Heart right ventricle (tissue), 16 donors: ENCODE measurements at regions not wholly inside any gene's neighbourhood (a gene's known extent, or its start where the extent isn't known, plus 50 kb on each side); places are given as distances from the start of the nearest gene placed in this dataset.

ENCODE experiments used
- ATAC-seq, 8 donors: fragments of 200-7000 bp; cut with Tn5 transposase; one replicate each; pipeline ENCODE4 v1.9.1; 2020; ENCODE audit warnings: mild to moderate bottlenecking in 8 of 8, moderate library complexity in 8 of 8, moderate number of reproducible peaks in 1 of 8
- DNase-seq, 2 donors: peaks; one replicate each; pipeline ENCODE4 v3.0.0-alpha.2; 2020
- H3K27ac ChIP-seq, 10 donors: fragments of 200-600 bp; sonication (generic) in 2 of 10; one replicate each; pipeline versions ENCODE4 v1.5.0 to v1.8.0; 2020 to 2022; ENCODE audit warnings: mild to moderate bottlenecking in 3 of 10
- H3K27me3 ChIP-seq, 7 donors: fragments of 200-600 bp; one replicate each; pipeline ENCODE4 v1.8.0; 2021 to 2022; ENCODE audit warnings: mild to moderate bottlenecking in 2 of 7
- H3K36me3 ChIP-seq, 9 donors: fragments of 200-600 bp; sonication (generic) in 1 of 9; one replicate each; pipeline versions ENCODE4 v1.5.0 to v1.8.0; 2020 to 2022; ENCODE audit warnings: mild to moderate bottlenecking in 2 of 9
- H3K4me1 ChIP-seq, 9 donors: fragments of 200-600 bp; sonication (generic) in 1 of 9; one replicate each; pipeline versions ENCODE4 v1.5.0 to v1.8.0; 2020 to 2022; ENCODE audit warnings: mild to moderate bottlenecking in 4 of 9
- H3K4me3 ChIP-seq, 10 donors: fragments of 200-600 bp; sonication (generic) in 2 of 10; one replicate each; pipeline versions ENCODE4 v1.5.0 to v1.8.0; 2020 to 2022; ENCODE audit warnings: mild to moderate bottlenecking in 7 of 10, moderate library complexity in 2 of 10
- H3K9me3 ChIP-seq, 11 donors: fragments of 200-600 bp in 10 of 11; sonication (generic) in 2 of 11; one replicate each; pipeline versions ENCODE4 v1.5.0 to v1.8.0; 2013 to 2022; ENCODE audit warnings: mild to moderate bottlenecking in 2 of 11, control low read depth in 1 of 11, moderate library complexity in 1 of 11
- WGBS, 2 donors: extraction: QIAGEN DNeasy Blood & Tissue Kit; methylation state at CpG; one replicate each; pipeline ENCODE4 v1.1.7; 2013; ENCODE audit warnings: inconsistent platforms in 1 of 2; 5-methylcytosine and 5-hydroxymethylcytosine counted together
- intact Hi-C, 10 donors: fragments of 100-400 bp; cut with DNase I; formaldehyde crosslinking; loops; one replicate each; pipeline versions ENCODE4 v1.11.1 to v1.14.2; 2022
- TF ChIP-seq, protein P1 (sequence below), 9 donors: fragments of 200-600 bp; sonication (generic) in 2 of 9; IDR thresholded peaks; one replicate each; pipeline versions ENCODE4 v1.5.0 to v1.8.0; 2021 to 2022; ENCODE audit warnings: antibody characterized with exemption in 9 of 9, mild to moderate bottlenecking in 5 of 9, moderate library complexity in 1 of 9
- donor health status: Arrhythmogenic right ventricular cardiomyopathy.
- donor health status: ischemic (EF 13 %, LVEDD 7.1; RV severe dilation, severe dysfunction).
- donor health status: healthy with polysubstance abuse.
- donor health status: DM: no; HTN: yes; CAD: no.
- donor health status: DM: no; HTN: no; CAD: no.
- donor health status: ischemic (EF 25% LVEDD 6.9; RV normal size, moderate dysfunction).
- donor health status: ischemic (EF 25% LVEDD 5.7; RV mildly dilated, moderate dysfunction).
- donor health status: healthy.
- donor health status: DM: yes; HTN: yes; CAD: no.
- donor health status: Ischemic cardiomyopathy.
- donor health status: ischemic (EF 35%, LVEDD 5.7; RV mildly dilated, moderate dysfunction).
- donor health status: nonischemic (EF 11% LVEDD 7.7; RV severe dilation, severe dysfunction).
- donor health status: DM: yes; HTN: yes; CAD: no.
- donor health status: PGD.
- donor health status: ischemic (EF 29% LVEDD 5.4; RV normal size, mild dysfunction).
- donor health status: nonischemic (EF 23%, LVEDD 6.1; RV moderate dilation, normal function).

DNA sequence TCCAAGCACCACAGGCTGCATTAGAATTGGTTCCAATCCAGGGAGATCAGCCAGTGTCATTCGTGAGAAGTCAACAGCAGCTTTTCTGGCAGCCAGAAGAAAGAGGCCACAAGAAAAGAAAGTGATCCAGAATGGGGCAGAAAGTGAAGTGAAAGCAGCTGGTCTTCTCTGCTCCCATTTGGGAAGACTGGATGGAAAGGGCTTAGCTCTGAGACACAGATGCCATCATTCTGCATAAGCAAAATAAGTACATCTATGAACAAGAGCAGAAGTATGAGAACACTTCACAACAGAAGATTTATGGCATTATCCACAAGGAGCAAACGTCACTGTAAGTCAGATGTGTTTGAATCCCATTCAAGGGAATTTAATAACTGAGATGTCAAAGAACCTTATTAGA, 326.5 kb upstream of the ESRRG start:
- H3K27ac ChIP-seq = no peak overlapping the region

DNA sequence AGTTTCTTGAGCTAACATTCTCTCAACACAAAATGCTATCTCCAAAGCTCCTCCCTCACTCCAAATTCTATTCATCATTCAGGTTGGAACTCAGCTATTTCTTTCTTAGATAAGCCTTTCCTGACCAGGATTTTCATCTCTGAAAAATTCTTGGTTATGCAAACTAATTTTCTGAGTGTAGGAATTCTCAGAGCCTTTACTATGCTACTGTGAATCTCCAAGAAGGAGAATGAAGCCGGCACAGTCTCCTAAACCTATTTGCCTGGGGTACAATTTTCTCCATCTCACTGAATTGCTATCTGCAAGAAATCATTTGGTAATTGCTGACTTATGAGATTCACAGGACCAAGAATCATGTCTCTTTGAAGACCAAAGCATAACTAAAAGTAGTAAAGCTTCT, 325.9 kb upstream of the ESRRG start:
- no peak overlapping the region for H3K27ac ChIP-seq
- no peaks in the 10 kb centered on the region for H3K27me3 ChIP-seq
- H3K4me1 ChIP-seq = peaks cover 0 to 8% (median 0%) of the 10 kb centered on the region in 9 donors
- intact Hi-C loops = no loop called here
- ATAC-seq (no peak), DNase-seq (no peak)
- H3K9me3 ChIP-seq = no peaks in the 10 kb centered on the region
- WGBS, 2 donors = 87 to 98% methylated on average over 1 of the region's 1 CpG
- TF ChIP-seq, protein P1, sequence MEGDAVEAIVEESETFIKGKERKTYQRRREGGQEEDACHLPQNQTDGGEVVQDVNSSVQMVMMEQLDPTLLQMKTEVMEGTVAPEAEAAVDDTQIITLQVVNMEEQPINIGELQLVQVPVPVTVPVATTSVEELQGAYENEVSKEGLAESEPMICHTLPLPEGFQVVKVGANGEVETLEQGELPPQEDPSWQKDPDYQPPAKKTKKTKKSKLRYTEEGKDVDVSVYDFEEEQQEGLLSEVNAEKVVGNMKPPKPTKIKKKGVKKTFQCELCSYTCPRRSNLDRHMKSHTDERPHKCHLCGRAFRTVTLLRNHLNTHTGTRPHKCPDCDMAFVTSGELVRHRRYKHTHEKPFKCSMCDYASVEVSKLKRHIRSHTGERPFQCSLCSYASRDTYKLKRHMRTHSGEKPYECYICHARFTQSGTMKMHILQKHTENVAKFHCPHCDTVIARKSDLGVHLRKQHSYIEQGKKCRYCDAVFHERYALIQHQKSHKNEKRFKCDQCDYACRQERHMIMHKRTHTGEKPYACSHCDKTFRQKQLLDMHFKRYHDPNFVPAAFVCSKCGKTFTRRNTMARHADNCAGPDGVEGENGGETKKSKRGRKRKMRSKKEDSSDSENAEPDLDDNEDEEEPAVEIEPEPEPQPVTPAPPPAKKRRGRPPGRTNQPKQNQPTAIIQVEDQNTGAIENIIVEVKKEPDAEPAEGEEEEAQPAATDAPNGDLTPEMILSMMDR (IDR thresholded peaks at IDR 0.05) = no peak
- no peaks in the 10 kb centered on the region for H3K36me3 ChIP-seq
- no peak overlapping the region for H3K4me3 ChIP-seq

More for the DNA sequence above, 326.5 kb upstream of the ESRRG start:
- DNase-seq (no peak), ATAC-seq (no peak)
- intact Hi-C loops = no loop called here
- WGBS, 2 donors = 44 to 47% methylated on average over 2 of the region's 2 CpGs
- TF ChIP-seq, protein P1 (IDR thresholded peaks at IDR 0.05) = no peak
- H3K9me3 ChIP-seq = no peaks in the 10 kb centered on the region
- H3K36me3 ChIP-seq = no peaks in the 10 kb centered on the region
- H3K27me3 ChIP-seq = no peaks in the 10 kb centered on the region
- H3K4me1 ChIP-seq = peaks cover 0 to 8% (median 0%) of the 10 kb centered on the region in 9 donors
- no peak overlapping the region for H3K4me3 ChIP-seq

DNA sequence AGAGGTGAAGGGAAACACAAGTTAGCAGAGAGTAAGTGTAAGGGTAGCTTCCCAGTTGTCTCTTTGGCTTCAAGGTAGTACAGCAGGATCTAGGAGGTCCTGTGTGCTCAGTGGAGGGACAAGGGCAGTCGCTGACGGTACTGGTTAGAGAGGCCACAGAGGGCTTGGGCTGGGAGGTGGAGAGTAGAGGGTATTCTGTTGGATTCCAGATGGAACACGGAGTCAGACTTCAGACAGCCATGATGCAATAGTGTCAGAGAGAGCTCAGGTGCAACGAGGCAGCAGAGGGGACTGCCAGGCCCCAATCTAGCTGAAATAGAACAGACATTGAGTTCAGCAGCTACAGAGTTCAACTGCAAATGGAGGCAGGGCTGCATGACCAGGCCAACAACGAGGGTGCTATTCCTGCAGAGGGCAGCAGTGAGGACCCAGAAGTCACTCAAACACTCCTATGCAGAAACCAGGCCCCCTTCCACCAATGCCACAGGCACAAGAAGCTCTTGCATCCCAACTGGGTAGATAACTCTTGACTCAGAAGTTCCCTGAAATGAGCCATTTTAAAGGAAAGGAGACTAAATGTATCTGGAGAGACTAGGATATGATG, 325.0 kb upstream of the ESRRG start:
- Histone ChIP-seq H3K4me3 (no peak overlapping the region), H3K36me3 (no peaks in the 10 kb centered on the region), H3K9me3 (no peaks in the 10 kb centered on the region), H3K4me1 (peaks cover 0 to 4% (median under 1%) of the 10 kb centered on the region in 9 donors), H3K27me3 (no peaks in the 10 kb centered on the region), H3K27ac (no peak overlapping the region)
- ATAC-seq (peak in 1 of 8 donors; percentile 53), DNase-seq (no peak)
- intact Hi-C loops = no loop called here
- TF ChIP-seq, protein P1 (IDR thresholded peaks at IDR 0.05) = no peak
- WGBS, 2 donors = 61 to 62% methylated on average over 5 of the region's 5 CpGs

DNA sequence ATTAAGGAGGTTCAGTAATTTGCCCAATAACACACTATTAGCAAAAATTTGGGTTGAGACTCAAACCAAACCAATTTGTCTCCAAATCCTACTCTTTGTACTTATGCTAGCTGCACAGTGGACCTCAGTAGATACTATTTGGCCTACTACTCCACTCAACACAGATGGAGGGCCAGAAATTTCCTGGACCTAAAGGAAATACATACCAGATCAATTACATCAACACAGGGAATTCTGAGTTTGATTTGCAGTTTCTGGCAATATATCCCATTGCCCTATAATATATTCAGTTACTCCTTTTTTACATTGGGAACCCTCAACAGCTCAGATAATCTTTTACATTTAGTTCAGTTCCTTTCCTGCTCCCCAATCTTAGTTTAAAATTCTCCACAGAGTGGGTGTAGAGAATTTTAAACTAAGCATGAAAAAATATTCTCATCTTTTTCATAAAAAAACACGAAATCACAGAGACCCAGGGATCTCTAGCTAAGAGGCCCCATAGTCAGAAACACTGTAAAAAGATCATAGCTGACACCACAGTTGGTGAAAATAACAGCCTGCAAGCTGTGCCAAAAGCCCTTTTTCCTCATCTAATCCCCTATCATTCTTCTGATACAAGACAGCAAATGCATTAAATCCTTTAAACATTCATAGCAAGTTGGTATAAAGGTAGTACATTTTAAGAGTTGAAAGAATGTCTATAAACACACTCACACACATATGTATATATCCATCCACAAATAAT, 317.7 kb upstream of the ESRRG start:
- H3K9me3 ChIP-seq = peaks cover 0 to 21% (median 4%) of the 10 kb centered on the region in 11 donors
- H3K4me1 ChIP-seq = peaks cover 0 to 16% (median 6%) of the 10 kb centered on the region in 9 donors
- no peaks in the 10 kb centered on the region for H3K36me3 ChIP-seq
- H3K4me3 ChIP-seq = no peak overlapping the region
- DNase-seq (no peak), ATAC-seq (no peak)
- H3K27me3 ChIP-seq = no peaks in the 10 kb centered on the region
- intact Hi-C loops = no loop called here
- 56 to 69% methylated on average over 1 of the region's 1 CpG for WGBS, 2 donors
- TF ChIP-seq, protein P1 (IDR thresholded peaks at IDR 0.05) = no peak
- no peak overlapping the region for H3K27ac ChIP-seq
